ENCODE measurements at regions not wholly inside any gene's neighbourhood (a gene's known extent, or its start where the extent isn't known, plus 50 kb on each side); places are given as distances from the start of the nearest gene placed in this dataset.
"Not testable (repeated sequence)": the region's sequence is repeated elsewhere in the genome, so short reads cannot be mapped to it uniquely, and the experiment has no call there.

- no peak for DNase-seq
- Mint-ChIP-seq H3K4me1 (no peaks in the 10 kb centered on the region), H3K9me3 (peaks cover 0 to 11% (median 5%) of the 10 kb centered on the region in 7 donors), H3K4me3 (no peak overlapping the region), H3K36me3 (no peaks in the 10 kb centered on the region), H3K27ac (no peak overlapping the region), H3K27me3 (no peaks in the 10 kb centered on the region)
- ATAC-seq (ENCODE audit: low read depth in 2 of 2): no peak
Observed at GRCh38 chr1:215003686-215004085, 78.9 kb upstream of the KCNK2 start.

DNA sequence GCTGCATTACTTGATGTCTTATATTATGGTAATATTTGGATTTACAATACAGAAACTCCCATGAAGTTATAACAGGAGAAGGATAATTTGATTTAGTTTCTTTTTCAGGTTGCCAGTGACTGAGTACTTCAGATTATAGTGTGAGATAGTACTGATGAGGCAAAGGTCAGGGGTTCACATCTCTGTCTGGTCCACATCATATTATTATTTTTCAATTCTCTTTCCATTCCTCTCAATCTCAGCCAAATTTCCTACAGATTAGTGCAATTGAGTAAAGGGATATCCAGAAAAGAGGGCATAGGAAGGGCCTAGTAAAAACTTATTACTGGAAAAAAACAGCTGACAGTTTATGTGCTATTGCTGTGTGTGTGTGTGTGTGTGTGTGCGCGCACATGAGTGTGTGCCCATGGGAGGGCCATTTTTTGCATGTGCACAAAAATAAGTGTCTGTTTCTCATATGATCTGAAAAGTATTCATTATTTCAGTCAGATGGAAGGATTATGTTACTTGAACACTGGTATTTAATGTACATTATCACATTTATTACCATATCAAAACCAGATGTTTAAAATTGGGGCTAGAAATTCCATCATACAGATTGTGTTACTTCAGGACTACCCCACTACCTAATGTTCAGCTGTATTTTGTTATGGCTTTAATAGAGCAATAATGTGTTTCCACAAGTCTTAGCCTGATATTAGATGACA is 78.3 kb upstream of the KCNK2 start:
- Mint-ChIP-seq H3K9me3 (peaks cover 0 to 11% (median 4%) of the 10 kb centered on the region in 7 donors), H3K4me3 (no peak overlapping the region), H3K4me1 (no peaks in the 10 kb centered on the region), H3K27ac (no peak overlapping the region), H3K27me3 (no peaks in the 10 kb centered on the region), H3K36me3 (no peaks in the 10 kb centered on the region)
- ATAC-seq (ENCODE audit: low read depth in 2 of 2) (no peak), DNase-seq (no peak)

DNA sequence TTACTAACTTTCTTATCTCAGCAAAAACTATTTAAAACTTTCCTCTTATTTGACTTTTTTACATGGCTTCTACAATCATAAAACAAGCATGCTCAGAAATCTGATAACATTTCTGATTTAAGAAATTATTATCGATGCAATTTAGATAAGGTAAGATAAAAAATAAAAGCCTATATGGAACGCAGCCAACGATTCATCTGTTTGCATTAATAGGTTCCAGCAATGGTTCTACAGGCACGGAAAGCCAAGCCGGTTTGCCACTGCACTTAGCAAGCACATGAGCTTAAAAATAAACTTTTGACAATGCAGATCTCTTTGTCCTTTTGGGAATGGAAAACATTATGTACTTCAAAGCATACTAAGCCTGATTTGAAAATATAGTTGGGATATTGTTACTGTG is 77.5 kb upstream of the KCNK2 start:
- Mint-ChIP-seq H3K9me3 (peaks cover 0 to 11% (median 4%) of the 10 kb centered on the region in 7 donors), H3K4me1 (no peaks in the 10 kb centered on the region), H3K27me3 (no peaks in the 10 kb centered on the region), H3K4me3 (no peak overlapping the region), H3K36me3 (no peaks in the 10 kb centered on the region), H3K27ac (no peak overlapping the region)
- no peak for DNase-seq
- ATAC-seq (ENCODE audit: low read depth in 2 of 2): no peak

DNA sequence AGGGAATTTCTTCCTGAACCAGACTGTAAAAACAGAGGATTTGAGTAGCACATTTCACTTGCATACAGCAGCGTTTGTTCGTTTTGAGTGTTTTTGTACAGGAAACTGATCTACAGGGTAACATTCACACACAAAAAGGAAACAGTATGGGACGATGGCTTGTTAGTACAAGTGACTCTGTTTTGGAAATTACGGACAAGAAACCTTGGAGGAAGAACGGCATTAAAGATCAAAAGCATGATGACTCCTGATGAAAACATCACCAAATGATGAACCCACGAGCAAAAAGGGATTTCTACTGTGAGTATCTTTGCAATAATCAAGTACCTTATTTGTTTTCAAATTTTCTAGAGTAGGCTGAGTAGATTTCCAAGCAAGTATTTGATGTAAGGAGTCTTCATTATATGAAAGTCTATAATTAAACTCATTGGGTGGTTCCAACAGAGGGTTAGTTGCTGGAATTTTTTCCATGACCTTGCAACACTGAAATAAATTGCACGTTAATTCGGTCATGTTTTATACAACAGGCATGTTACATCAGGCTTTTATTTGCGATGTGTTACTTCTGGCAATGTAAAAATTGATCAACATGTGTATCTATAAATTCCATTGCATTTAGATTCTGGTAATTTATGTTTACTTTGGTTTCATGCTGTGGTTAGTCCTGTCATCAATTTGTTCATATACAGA is 76.7 kb upstream of the KCNK2 start:
- H3K4me1 Mint-ChIP-seq: no peaks in the 10 kb centered on the region
- peaks cover 0 to 11% (median 4%) of the 10 kb centered on the region in 7 donors for H3K9me3 Mint-ChIP-seq
- ATAC-seq (ENCODE audit: low read depth in 2 of 2) (no peak), DNase-seq (no peak)
- no peak overlapping the region for H3K27ac Mint-ChIP-seq
- H3K4me3 Mint-ChIP-seq: no peak overlapping the region
- H3K27me3 Mint-ChIP-seq: no peaks in the 10 kb centered on the region
- H3K36me3 Mint-ChIP-seq: no peaks in the 10 kb centered on the region

GRCh38 chr1:215007880-215008279 is 74.7 kb upstream of the KCNK2 start:
- no peak overlapping the region for H3K27ac Mint-ChIP-seq
- no peak overlapping the region for H3K4me3 Mint-ChIP-seq
- H3K36me3 Mint-ChIP-seq: no peaks in the 10 kb centered on the region
- peaks cover 0 to 11% (median 4%) of the 10 kb centered on the region in 7 donors for H3K9me3 Mint-ChIP-seq
- DNase-seq (no peak), ATAC-seq (ENCODE audit: low read depth in 2 of 2) (no peak)
- no peaks in the 10 kb centered on the region for H3K4me1 Mint-ChIP-seq
- H3K27me3 Mint-ChIP-seq: no peaks in the 10 kb centered on the region

DNA sequence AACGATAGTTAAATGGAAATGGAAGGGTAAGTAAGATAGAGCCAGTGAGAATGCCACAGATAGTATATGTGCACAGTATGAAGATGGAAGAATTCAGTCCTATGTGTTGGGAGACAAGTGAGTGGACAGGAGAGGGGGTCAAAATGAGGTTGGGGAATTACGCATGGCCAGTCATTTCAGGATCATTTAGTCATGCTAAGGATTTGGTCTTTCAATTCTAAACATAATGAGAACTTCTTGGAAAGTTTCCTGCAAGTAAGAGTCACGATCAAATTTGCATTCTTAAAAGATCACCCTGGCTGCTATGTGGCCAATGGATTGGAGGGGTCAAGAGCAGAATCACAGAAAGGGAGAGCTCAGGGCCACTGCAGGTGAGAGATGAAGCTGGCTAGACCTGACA is 64.0 kb upstream of the KCNK2 start:
- Mint-ChIP-seq H3K36me3 (no peaks in the 10 kb centered on the region), H3K4me1 (no peaks in the 10 kb centered on the region), H3K9me3 (peaks cover 0 to 14% (median 8%) of the 10 kb centered on the region in 7 donors), H3K27ac (no peak overlapping the region), H3K4me3 (no peak overlapping the region), H3K27me3 (no peaks in the 10 kb centered on the region)
- no peak for DNase-seq
- no peak for ATAC-seq (ENCODE audit: low read depth in 2 of 2)

DNA sequence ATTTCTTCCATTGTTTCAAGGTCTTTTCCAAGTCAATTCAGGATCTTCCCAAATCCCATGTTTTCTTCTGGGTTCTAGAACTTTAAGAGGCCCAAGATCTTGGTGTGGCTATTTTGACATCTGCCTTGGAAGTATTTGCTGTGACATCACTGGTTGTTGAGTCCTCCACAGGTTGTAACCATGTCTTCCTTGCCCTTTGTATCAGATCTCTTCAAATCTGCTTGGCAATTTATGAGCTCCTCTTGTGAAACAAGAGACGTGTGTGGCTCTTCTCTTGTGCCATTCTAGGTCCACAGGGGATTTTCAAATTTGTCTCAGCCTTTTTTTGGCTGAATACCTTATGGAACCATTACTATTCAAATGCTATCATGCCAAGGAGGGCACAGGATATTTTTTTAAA is 60.3 kb upstream of the KCNK2 start:
- DNase-seq: no peak
- no peak for ATAC-seq (ENCODE audit: low read depth in 2 of 2)
- Mint-ChIP-seq H3K36me3 (no peaks in the 10 kb centered on the region), H3K27ac (no peak overlapping the region), H3K4me1 (no peaks in the 10 kb centered on the region), H3K27me3 (no peaks in the 10 kb centered on the region), H3K4me3 (no peak overlapping the region), H3K9me3 (peaks cover 0 to 10% (median 4%) of the 10 kb centered on the region in 7 donors)

- H3K36me3 Mint-ChIP-seq: no peaks in the 10 kb centered on the region
- H3K27me3 Mint-ChIP-seq: no peaks in the 10 kb centered on the region
- no peaks in the 10 kb centered on the region for H3K4me1 Mint-ChIP-seq
- peaks cover 0 to 10% (median 4%) of the 10 kb centered on the region in 7 donors for H3K9me3 Mint-ChIP-seq
- no peak overlapping the region for H3K4me3 Mint-ChIP-seq
- ATAC-seq (ENCODE audit: low read depth in 2 of 2) (no peak), DNase-seq (no peak)
- H3K27ac Mint-ChIP-seq: no peak overlapping the region
Observed at GRCh38 chr1:215022741-215023141, 59.8 kb upstream of the KCNK2 start.

DNA sequence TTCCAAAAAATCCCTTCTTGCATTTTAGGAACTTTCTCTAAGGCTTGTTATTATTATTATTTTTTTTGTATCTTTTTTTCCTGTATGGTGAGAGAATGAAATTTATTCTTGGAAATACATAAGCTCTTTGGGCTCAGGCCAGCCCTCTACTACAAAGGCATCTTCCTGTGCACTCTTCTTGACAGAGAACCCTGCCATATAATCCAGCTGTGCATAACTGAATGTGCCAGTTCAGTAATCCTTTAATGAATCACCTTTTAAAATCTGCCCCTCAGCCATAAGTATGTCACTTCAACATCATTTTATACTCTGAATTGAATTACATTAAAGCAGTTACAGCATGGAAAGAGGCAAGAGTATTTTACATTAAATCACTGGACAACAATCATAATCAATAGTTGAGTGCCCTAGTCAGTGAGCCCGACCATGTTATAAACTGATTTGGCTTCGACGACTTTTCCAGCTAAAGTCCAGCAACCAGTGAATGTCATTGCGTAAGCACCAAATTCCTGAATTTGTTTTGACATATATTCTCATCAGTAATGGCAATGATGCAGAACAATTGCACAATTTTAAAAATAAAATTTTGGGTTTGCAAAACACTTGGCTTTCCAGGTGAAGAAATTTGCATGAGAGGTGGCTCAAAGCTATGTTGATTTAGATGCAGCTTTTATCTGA is 59.2 kb upstream of the KCNK2 start:
- no peak for DNase-seq
- H3K36me3 Mint-ChIP-seq: no peaks in the 10 kb centered on the region
- H3K4me1 Mint-ChIP-seq: no peaks in the 10 kb centered on the region
- no peaks in the 10 kb centered on the region for H3K27me3 Mint-ChIP-seq
- peaks cover 0 to 9% (median 4%) of the 10 kb centered on the region in 7 donors for H3K9me3 Mint-ChIP-seq
- H3K4me3 Mint-ChIP-seq: no peak overlapping the region
- no peak overlapping the region for H3K27ac Mint-ChIP-seq
- no peak for ATAC-seq (ENCODE audit: low read depth in 2 of 2)

GRCh38 chr1:215028954-215029353 is 53.6 kb upstream of the KCNK2 start:
- Mint-ChIP-seq H3K4me3 (no peak overlapping the region), H3K4me1 (no peaks in the 10 kb centered on the region), H3K27me3 (no peaks in the 10 kb centered on the region), H3K27ac (no peak overlapping the region), H3K9me3 (peaks cover 0 to 6% (median 1%) of the 10 kb centered on the region in 7 donors), H3K36me3 (no peaks in the 10 kb centered on the region)
- ATAC-seq (ENCODE audit: low read depth in 2 of 2) (no peak), DNase-seq (no peak)

DNA sequence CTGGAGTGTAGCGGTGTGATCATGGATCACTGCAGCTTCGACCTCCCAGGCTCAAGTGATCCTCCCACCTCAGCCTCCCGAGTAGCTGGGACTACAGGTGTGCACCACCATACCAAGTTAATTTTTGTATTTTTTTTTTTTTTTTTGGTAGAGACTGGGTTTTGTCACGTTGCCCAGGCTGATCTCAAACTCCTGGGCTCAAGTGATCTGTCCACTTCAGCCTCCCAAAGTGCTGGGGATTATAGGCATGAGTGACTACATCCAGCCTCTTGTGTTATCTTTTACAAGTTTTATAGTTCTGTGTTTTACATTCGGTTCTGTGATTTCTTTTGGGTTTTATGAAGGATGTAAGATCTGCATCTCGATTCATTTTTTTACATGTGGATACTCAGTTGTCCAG is 52.0 kb upstream of the KCNK2 start:
- ATAC-seq (ENCODE audit: low read depth in 2 of 2); H3K9me3 Mint-ChIP-seq; DNase-seq; H3K4me3 Mint-ChIP-seq; H3K27me3 Mint-ChIP-seq; H3K36me3 Mint-ChIP-seq; H3K4me1 Mint-ChIP-seq: not testable (repeated sequence)
- peak overlapping the region in 1 of 6 donors; percentile 68 for H3K27ac Mint-ChIP-seq

DNA sequence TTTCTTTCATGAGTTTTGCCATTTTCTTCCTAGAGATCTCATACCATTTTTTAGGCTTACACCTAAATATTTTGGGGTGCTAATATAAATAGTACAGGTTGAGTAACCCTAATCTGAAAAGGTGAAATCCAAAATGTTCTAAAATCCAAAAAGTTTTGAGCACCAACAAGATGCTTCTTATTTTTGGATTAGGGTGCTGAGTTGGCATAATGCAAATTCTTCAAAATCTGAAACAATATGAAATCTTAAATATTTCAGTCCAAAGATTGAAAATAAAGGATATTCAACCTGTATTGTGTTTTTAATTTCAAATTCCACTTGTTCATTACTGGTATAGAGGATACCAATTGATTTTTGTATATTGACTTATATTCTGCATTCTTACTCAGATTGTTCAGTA is 51.1 kb upstream of the KCNK2 start:
- no peak overlapping the region for H3K27ac Mint-ChIP-seq
- H3K36me3 Mint-ChIP-seq: no peaks in the 10 kb centered on the region
- H3K9me3 Mint-ChIP-seq: peaks cover 0 to 6% (median 0%) of the 10 kb centered on the region in 7 donors
- no peak overlapping the region for H3K4me3 Mint-ChIP-seq
- ATAC-seq (ENCODE audit: low read depth in 2 of 2): no peak
- no peak for DNase-seq
- H3K27me3 Mint-ChIP-seq: no peaks in the 10 kb centered on the region
- no peaks in the 10 kb centered on the region for H3K4me1 Mint-ChIP-seq

Data from naive B cell (primary cell).